ENCODE measurements at regions not wholly inside any gene's neighbourhood (a gene's known extent, or its start where the extent isn't known, plus 50 kb on each side); places are given as distances from the start of the nearest gene placed in this dataset.

DNA sequence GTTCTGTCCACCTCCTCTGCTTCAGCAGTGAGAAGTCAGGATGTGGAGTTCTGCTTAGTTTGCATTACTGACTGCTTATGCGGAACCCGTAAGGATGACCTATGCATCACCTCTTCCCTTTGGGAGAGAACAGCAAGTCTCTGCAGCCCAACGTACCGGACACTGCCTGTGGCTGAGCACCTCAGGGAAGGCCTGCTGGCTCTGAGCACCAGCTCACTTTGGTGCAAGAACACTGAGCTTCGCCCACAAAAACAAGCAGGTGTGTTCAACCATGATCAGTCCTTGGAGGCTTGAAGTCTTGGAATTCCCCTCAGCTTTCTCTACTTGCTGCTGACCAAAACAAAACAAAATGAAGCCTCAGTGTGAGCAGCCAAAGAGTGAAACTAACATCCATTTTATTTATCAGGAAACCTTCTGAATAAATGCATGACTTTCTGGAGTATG lies 52.7 kb upstream of the NCK2 start:
- TF ChIP-seq, protein P1, sequence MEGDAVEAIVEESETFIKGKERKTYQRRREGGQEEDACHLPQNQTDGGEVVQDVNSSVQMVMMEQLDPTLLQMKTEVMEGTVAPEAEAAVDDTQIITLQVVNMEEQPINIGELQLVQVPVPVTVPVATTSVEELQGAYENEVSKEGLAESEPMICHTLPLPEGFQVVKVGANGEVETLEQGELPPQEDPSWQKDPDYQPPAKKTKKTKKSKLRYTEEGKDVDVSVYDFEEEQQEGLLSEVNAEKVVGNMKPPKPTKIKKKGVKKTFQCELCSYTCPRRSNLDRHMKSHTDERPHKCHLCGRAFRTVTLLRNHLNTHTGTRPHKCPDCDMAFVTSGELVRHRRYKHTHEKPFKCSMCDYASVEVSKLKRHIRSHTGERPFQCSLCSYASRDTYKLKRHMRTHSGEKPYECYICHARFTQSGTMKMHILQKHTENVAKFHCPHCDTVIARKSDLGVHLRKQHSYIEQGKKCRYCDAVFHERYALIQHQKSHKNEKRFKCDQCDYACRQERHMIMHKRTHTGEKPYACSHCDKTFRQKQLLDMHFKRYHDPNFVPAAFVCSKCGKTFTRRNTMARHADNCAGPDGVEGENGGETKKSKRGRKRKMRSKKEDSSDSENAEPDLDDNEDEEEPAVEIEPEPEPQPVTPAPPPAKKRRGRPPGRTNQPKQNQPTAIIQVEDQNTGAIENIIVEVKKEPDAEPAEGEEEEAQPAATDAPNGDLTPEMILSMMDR (IDR thresholded peaks at IDR 0.05; ENCODE audit: control insufficient read depth, insufficient read depth, low read depth, low read length, missing control alignments): no peak
- no peak overlapping the region for H3K4me3 ChIP-seq (ENCODE audit: control insufficient read depth, low read depth, low read length)
- no peak for DNase-seq (ENCODE audit: low read depth)

DNA sequence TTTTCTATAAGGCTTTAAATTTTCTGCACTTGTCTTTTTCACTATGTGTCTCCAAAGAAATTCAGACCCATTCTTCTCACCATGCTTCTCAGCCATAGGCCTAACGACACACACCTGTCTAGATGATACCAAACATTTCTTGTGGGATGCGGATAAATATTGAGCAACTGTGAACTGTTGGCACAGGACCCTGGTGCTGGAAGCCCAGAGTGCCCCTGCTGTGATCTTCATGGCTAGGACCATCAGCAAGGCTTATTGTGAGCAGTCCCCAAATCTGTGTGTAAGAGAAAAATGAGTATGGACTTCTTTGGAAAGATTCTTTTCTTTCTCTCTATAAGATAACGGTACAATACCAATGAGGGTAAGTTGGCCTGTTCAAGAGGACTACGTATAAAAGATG lies 54.1 kb upstream of the NCK2 start:
- no peak for DNase-seq (ENCODE audit: low read depth)
- TF ChIP-seq, protein P1 (IDR thresholded peaks at IDR 0.05; ENCODE audit: control insufficient read depth, insufficient read depth, low read depth, low read length, missing control alignments): no peak

DNA sequence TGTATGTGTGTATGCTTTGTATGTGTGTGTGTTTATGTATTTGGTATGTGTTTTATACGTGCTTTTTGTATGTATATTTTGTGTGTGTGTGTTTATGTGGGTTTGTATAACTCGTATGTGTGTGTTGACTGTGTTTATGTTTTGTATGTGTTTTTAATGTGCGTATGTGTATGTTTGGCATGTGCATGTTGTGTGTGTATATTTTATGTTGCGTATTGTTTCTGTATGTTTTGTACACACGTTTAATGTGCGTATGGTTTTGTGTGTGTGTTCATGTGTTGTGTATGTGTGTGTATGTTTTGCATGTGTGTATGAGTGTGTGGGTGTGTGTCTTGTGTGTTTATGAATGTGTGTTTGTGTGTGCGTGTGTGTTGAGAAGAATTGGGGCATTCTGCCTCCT lies 55.2 kb upstream of the NCK2 start:
- H3K4me3 ChIP-seq (ENCODE audit: control insufficient read depth, low read depth, low read length): no peak overlapping the region
- DNase-seq (ENCODE audit: low read depth): no peak
- TF ChIP-seq, protein P1 (IDR thresholded peaks at IDR 0.05; ENCODE audit: control insufficient read depth, insufficient read depth, low read depth, low read length, missing control alignments): no peak

More for the DNA sequence above, 54.1 kb upstream of the NCK2 start:
- no peak overlapping the region for H3K4me3 ChIP-seq (ENCODE audit: control insufficient read depth, low read depth, low read length)

DNA sequence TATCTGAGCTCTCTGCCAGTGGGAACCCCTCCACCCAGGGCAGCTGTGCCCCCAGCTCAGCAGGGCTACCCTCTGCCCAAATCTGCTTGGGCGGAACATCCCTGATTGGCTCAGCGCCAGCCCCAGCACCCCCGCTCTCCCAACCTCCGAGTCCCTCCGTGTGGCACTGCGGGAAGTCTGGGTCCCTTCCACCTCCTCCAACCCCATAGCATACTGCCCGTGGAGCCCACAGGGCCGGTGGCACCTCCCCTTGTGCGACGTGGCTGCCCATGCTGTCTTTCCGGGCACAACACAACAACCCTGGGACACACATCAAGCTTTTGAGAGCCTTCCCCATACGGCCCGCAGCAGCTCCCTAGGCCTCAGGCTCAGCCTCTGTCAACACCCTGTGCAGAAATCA lies 55.8 kb upstream of the NCK2 start:
- H3K4me3 ChIP-seq (ENCODE audit: control insufficient read depth, low read depth, low read length): no peak overlapping the region
- no peak for DNase-seq (ENCODE audit: low read depth)
- TF ChIP-seq, protein P1 (IDR thresholded peaks at IDR 0.05; ENCODE audit: control insufficient read depth, insufficient read depth, low read depth, low read length, missing control alignments): no peak

DNA sequence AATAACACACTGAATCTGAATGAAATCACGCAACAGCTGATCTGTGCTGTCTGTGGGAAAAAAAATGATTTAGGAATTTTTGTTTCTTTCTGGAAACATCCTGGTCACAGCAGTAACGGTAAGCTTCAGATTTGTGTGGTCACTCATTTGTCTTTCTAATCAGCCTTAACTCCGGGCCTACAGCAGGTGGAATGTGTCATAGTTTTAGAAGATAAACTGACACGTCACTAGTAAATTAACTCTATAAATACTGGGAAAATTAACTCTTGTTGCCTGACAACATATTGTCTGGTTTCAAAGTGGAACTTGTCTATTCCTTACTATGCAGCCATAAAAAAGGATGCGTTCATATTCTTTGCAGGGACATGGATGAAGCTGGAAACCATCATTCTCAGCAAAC lies 58.1 kb upstream of the NCK2 start:
- TF ChIP-seq, protein P1 (IDR thresholded peaks at IDR 0.05; ENCODE audit: control insufficient read depth, insufficient read depth, low read depth, low read length, missing control alignments): no peak
- DNase-seq (ENCODE audit: low read depth): no peak
- H3K4me3 ChIP-seq (ENCODE audit: control insufficient read depth, low read depth, low read length): no peak overlapping the region

DNA sequence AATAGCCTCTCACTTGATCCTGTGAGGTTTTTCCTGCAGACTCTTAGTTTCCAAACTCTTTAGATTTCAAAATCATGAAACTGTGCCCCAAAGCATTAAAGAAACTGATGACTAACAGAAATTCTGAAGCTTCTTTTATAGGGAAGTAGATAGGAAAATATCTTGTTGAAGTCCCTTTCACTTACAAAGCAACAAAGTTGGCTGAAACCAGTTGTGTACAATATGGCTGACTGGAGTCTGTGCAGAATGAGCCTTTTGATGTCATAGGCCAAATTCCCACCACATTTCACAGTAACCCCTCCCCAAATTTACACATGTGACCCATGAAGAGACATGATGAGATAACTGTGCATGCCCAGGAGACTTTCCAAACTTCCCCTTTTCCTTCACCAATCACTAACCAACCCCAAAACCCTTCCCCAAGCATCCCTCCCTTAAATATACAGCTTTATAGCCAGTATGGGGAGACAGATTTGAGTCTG lies 61.7 kb upstream of the NCK2 start:
- no peak overlapping the region for H3K4me3 ChIP-seq (ENCODE audit: control insufficient read depth, low read depth, low read length)
- TF ChIP-seq, protein P1 (IDR thresholded peaks at IDR 0.05; ENCODE audit: control insufficient read depth, insufficient read depth, low read depth, low read length, missing control alignments): no peak
- no peak for DNase-seq (ENCODE audit: low read depth)

DNA sequence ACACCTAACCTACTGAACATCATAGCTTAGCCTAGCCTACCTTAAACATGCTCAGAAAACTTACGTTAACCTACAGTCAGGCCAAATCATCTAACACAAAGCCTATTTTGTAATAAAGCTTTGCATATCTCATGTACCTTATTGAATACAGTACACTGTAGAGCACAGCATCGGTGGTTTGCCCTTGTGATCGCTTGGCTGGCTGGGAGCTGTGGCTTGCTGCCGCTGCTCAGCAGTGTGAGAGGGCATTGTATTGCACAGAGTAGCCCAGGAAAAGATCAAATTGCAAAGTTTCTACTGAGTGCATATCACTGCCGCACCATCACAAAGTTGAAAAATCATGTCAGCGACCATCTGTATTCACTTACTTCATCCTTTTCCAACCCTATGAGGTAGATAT lies 62.3 kb upstream of the NCK2 start:
- DNase-seq (ENCODE audit: low read depth): no peak
- no peak overlapping the region for H3K4me3 ChIP-seq (ENCODE audit: control insufficient read depth, low read depth, low read length)
- TF ChIP-seq, protein P1 (IDR thresholded peaks at IDR 0.05; ENCODE audit: control insufficient read depth, insufficient read depth, low read depth, low read length, missing control alignments): no peak
